GM18505 (cell line): ENCODE measurements at regions not wholly inside any gene's neighbourhood (a gene's known extent, or its start where the extent isn't known, plus 50 kb on each side); places are given as distances from the start of the nearest gene placed in this dataset.
"Not testable (repeated sequence)": the region's sequence is repeated elsewhere in the genome, so short reads cannot be mapped to it uniquely, and the experiment has no call there.

ENCODE experiments used
- ATAC-seq: cut with Tn5 transposase; IDR thresholded peaks from one replicate; pipeline ENCODE4 v1.9.1; 2021; ENCODE audit not compliant: unreplicated experiment
- POLR2A ChIP-seq: IDR thresholded peaks from 4 replicates; pipeline ENCODE4 v1.6.1; 2011; ENCODE audit warnings: borderline replicate concordance; ENCODE audit not compliant: insufficient read depth, insufficient read length; ENCODE audit errors: extremely low read depth

DNA sequence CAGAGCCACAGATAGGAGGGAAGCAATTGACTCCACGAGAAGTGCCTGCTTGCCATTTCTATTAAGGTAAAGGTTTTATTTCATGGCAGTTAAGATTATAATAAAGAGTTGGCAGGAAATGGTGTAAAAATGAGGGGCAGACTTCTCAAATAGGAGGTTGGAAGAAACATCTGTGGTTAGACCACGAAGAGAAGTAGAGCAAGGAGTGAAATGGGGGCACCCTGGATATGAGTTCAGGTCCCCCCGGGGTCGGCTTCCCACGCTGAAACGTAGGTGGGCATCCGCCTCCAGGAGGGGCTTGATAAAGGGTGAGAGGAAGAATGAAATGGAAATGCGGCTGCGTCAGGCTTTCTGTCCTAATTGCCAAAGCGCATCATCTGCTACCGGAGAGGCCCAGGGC is 209.1 kb downstream of the MAF start:
- no peak for ATAC-seq
- no peak for TF ChIP-seq POLR2A

DNA sequence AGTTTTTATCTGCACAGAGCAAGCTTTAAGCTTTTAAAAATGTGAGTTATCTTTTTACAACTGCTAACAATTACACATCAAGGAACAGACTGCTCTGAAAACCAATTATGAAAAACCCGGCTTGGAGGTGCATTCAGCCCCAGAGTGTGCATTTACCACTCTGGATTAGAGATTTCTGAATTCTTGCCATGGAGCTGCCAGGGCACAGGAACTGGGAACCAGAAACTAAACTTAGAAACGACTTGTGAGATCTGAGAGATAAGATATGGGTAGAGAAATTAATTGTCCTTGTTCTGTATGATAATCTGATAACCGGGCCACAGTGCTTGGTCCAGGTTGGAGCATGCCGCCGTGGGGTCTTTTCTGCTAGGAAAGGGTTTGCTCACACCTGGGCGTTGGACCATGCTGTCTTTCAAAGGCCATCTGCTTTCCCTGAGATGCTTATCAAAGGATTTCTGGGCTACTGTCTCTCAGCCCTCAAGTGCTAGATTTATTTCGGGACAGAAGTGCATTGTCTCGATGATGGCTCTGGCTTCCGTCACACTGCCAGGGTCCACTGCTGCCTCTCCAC is 210.0 kb downstream of the MAF start:
- no peak for ATAC-seq
- TF ChIP-seq POLR2A, result no peak

DNA sequence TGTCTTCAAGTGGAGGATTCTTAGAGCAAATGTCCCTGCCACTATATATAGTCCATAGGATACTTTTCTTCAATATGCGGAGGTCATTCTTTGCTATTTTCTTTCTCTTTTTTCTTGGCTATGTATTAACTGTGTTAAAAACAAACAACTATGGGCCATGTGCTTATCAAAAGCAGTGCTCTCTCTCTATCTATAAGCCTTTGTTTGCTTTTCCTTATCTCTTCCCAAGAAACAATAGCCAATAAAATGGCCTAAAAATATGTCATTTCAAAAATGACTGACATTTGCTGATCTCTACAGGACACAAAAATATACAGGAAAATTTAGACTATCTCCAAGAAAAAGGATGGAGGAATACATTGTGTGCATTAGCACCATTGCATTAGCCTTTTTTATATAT is 212.1 kb downstream of the MAF start:
- no peak for TF ChIP-seq POLR2A
- ATAC-seq, result no peak

DNA sequence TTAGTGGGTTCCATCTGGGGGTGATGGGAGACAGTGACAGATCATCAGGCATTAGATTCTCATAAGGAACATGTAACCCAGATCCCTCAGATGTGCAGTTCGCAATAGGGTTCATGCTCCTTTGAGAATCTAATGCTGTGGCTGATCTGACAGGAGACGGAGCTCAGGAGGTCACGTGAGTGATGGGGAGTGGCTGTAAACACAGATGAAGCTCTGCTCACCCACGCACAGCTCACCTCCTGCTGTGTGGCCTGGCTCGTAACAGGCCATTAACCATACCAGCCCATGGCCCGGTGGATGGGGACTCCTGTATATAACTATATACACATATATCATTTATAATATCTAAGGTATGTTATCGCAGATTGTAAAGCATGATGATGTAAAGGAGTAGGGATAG is 214.2 kb downstream of the MAF start:
- no peak for ATAC-seq

DNA sequence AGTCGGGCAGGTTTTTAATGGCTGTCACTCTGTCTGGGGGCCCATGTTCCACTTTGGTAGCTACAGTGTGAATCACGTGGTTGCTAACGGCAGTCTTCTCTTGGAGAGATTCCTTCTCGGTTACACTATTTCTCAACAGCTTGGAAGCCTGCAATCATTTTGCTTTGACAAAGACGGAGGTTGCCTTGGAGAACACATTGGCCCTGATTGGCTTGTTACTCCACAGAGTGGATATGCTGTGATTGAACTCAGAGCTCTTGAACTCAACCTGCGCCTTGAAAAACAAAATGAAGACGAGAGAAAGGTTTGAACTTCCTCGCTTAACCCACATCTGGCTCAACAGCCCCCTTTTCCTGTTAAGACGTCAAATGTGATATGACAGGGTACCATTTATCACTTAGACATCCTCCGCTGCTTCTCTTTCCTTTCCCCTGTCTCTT is 218.9 kb downstream of the MAF start:
- ATAC-seq, result no peak
- TF ChIP-seq POLR2A, result no peak

More for the DNA sequence above, 214.2 kb downstream of the MAF start:
- no peak for TF ChIP-seq POLR2A

DNA sequence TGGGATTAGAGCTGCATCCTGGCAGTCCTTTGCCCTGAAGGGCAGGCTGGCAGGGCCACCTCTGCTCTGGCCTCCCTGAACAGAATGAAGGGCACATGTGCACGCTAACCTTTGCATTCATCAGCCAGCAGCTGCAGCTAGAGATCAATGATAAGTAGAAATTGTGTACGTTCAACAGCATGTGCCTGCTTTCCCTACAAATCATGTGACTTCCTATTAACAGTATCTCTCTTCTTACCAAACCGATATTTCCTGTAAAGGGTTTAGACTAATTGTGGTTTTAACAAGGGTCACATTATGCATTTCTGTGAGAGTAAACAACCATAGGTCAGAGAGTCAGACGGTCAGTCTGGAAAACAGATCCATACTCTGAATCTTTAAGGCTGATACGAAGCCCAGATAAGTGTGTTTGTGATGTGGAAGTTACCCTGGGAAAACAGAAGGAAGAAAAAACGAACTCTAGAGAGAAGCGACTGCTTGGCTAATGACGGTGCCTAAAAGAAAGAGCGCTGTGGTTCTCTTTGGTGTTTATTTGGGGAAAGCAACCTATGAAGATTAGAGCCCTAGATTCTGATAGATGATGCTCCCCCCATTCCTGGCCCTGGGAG is 219.4 kb downstream of the MAF start:
- TF ChIP-seq POLR2A, result no peak
- ATAC-seq, result no peak

DNA sequence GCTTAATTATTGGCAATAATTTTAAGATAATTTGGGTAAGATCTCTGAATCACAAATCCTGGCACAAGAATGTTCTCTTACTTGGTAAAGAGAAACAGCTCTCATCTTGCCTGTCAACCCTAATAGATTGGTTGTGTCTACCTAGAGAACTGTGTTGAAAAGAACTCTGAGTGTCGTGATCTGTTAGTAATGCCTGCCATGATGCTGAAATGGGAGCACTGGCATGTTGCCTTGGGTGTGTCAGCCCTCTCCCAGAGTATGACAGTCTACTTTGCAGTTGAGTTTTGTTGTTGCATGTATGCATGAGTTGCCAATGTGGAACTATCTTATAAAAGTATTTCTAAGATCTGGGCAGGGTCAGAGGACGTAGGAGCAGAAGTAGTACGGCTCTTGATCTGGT is 221.4 kb downstream of the MAF start:
- ATAC-seq, result no peak
- no peak for TF ChIP-seq POLR2A

DNA sequence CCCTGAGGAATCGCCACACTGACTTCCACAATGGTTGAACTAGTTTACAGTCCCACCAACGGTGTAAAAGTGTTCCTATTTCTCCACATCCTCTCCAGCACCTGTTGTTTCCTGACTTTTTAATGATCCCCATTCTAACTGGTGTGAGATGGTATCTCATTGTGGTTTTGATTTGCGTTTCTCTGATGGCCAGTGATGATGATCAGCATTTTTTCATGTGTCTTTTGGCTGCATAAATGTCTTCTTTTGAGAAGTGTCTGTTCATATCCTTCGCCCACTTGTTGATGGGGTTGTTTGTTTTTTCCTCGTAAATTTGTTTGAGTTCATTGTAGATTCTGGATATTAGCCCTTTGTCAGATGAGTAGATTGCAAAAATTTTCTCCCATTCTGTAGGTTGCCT is 223.5 kb downstream of the MAF start:
- ATAC-seq, result not testable (repeated sequence)

DNA sequence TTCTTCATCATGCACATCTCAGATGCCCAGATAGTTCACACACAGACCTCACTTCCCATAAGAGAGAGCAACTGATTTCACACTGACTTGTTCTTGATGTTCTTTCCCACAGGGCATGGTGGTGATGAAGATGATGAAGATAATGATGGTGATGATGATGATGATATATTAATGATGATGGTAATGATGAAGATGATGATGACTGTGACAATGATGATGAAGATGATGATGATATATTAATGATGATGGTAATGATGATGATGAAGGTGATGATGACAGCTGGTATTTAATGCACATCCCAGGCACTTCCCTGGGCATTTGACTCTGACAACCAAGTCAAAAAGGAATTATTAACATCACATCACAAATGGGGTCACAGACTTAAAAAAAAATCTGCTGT is 225.2 kb downstream of the MAF start:
- TF ChIP-seq POLR2A, result no peak
- no peak for ATAC-seq

DNA sequence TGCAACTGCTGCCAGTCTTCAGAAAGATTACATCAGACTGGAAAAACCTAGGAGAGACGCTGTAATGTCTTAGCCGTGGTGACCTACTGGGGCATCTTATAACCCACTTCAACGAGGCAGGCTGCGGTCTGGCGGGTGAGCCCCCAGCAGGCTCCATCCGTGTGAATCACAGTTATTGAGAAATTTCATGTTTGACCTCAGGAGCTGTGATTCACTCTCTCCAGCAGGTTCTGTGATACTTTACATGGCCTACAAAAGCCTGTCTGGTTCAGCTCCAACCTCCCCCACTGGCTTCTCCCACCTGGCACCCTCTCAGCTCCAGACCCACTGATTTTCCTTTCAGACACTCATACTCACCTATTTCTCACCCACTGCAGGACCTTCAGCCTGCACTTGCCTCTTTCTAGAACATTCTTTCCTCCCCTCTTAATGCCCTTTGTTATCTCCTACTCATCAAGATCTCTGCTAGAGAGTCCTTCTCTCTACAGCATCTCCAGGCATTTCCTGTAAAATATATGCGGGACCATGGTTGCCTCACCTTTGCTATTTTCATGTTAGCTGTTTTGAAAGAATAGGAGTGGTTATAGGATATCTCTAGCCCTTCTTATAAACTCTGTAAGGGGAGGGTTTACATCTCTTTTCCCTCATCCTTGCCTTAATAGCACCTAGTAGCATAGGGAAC is 227.9 kb downstream of the MAF start:
- no peak for TF ChIP-seq POLR2A
- ATAC-seq, result no peak

DNA sequence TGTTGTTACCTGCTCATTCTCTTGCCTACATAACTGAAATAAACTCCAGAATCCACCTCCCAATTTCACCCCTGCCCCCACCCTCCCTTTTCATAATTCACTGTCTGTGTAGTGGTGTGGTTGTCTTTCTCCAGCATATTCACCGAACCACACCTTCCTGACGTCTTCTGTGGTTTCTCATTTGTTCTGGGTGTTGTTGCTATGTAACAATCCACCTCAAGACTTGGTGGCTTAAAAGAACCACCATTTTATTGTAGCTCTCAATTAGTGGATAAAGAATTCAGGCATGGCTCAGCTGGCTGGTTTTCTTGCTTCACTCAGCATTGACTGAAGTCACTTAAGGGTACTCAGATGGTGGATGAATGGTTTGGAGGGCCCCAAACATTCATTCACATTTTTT is 229.8 kb downstream of the MAF start:
- no peak for TF ChIP-seq POLR2A

DNA sequence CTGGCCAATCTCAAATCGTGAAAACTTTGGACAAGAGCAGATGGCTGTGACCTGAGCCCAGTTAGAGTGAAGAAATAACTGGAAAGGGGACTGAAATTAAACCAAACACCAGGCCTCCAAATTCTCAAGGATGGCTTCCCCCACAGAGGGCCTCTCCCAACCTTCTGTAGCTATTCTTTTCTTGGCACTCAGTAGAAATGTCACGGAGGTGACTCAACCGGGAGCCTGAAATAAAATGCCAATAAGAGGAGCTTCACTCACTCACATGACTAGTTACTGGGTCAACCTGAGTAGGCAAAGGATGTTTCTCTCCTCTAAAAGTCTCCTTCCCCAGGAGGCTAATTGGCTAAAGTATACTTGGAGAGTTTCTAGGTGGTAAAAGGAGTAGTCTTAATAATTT is 230.7 kb downstream of the MAF start:
- no peak for ATAC-seq
- no peak for TF ChIP-seq POLR2A

More for the DNA sequence above, 229.8 kb downstream of the MAF start:
- no peak for ATAC-seq

DNA sequence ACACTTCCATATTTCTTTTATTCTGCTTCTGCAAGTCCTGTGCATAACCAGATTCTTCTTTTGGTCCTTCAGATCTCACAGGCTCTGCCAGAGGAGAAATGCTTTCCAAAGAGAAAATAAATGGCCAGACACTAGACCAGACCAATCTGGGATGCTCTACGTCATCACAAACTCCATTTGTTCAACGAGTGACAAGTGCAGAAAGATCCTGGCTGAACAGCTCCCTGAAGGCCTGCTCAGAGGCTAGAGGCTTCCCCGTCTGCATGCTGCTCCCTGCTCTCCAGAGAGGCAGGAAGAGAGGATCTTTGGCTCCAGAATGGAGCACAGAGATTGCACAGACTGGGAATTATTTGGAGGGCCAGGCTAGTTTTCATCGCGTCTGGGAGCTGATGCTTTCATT is 232.7 kb downstream of the MAF start:
- ATAC-seq, result no peak
- no peak for TF ChIP-seq POLR2A

DNA sequence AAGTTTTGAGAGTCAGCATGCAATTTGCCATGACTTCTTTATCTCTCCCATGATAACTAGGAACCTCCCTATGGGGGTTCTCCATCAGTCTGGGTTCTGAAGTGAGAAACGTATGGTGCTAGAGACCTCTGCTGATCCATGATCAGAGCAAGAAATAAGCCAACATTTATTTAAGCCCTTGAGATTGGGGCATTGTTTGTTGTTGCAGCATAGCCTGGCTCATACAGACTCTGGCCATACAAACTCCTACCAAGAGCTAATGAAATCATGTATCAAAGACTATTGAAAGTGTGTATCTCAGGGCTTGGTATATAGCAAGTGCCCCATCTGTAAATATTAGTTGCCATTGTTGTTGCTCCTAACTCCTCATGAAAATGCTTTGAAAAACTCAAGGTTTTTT is 233.9 kb downstream of the MAF start:
- no peak for TF ChIP-seq POLR2A
- no peak for ATAC-seq
